CD14-positive monocyte (primary cell): ENCODE measurements at regions not wholly inside any gene's neighbourhood (a gene's known extent, or its start where the extent isn't known, plus 50 kb on each side); places are given as distances from the start of the nearest gene placed in this dataset.

Experiments
- DNase-seq, 3 donors: peaks; one replicate each; pipeline ENCODE4 v3.0.0-alpha.2; 2011 to 2022
- H2AFZ ChIP-seq: 2 replicates; pipeline ENCODE4 v1.6.0; 2012; ENCODE audit warnings: mild to moderate bottlenecking, low read depth, low read length, inconsistent platforms; ENCODE audit not compliant: insufficient read depth, poor library complexity, severe bottlenecking
- H3K27ac ChIP-seq, 2 donors: 1 replicate in 1 of 2; 2 replicates in 1 of 2; pipeline ENCODE4 v1.5.1; 2012 to 2013; ENCODE audit warnings: low read length in 2 of 2, control low read depth in 1 of 2, inconsistent platforms in 1 of 2, low read depth in 1 of 2, mild to moderate bottlenecking in 1 of 2
- H3K27me3 ChIP-seq, 2 donors: one replicate each; pipeline versions ENCODE4 v1.6.0 to v1.6.1; 2011 to 2013; ENCODE audit warnings: low read length in 2 of 2; ENCODE audit not compliant: control insufficient read depth in 2 of 2, insufficient read depth in 2 of 2
- H3K36me3 ChIP-seq, 2 donors: replicated peaks in 1 of 2; 1 replicate in 1 of 2; 2 replicates in 1 of 2; pipeline versions ENCODE4 v1.5.1 to v1.6.1; 2012 to 2013; ENCODE audit warnings: low read length in 2 of 2, control low read depth in 1 of 2, inconsistent platforms in 1 of 2, mild to moderate bottlenecking in 1 of 2; ENCODE audit not compliant: insufficient read depth in 2 of 2, control insufficient read depth in 1 of 2
- H3K4me1 ChIP-seq, 2 donors: 1 replicate in 1 of 2; 2 replicates in 1 of 2; pipeline versions ENCODE4 v1.5.1 to v1.6.1; 2012 to 2013; ENCODE audit warnings: low read length in 2 of 2, control low read depth in 1 of 2, inconsistent platforms in 1 of 2, mild to moderate bottlenecking in 1 of 2, moderate library complexity in 1 of 2; ENCODE audit not compliant: insufficient read depth in 2 of 2, control insufficient read depth in 1 of 2
- H3K4me2 ChIP-seq: replicated peaks from 2 replicates; pipeline ENCODE3; 2012; ENCODE audit warnings: low read length, moderate library complexity, mild to moderate bottlenecking; ENCODE audit not compliant: poor library complexity, severe bottlenecking; ENCODE audit errors: extremely low read depth
- H3K4me3 ChIP-seq, 3 experiments: fragments of 200-600 bp in 1 of 3; sonication (generic) in 1 of 3; replicated peaks in 1 of 3; 1 replicate in 2 of 3; 2 replicates in 1 of 3; pipeline ENCODE4 v1.5.1; 2011 to 2013; ENCODE audit warnings: low read length in 3 of 3, mild to moderate bottlenecking in 3 of 3, control low read depth in 2 of 3, low read depth in 2 of 3, inconsistent platforms in 1 of 3, moderate library complexity in 1 of 3
- H3K79me2 ChIP-seq: 2 replicates; pipeline ENCODE4 v1.6.0; 2012; ENCODE audit warnings: mild to moderate bottlenecking, control low read depth, inconsistent platforms, low read length, moderate library complexity; ENCODE audit not compliant: insufficient read depth
- H3K9ac ChIP-seq: 2 replicates; pipeline ENCODE4 v1.6.0; 2017; ENCODE audit warnings: low read length, mild to moderate bottlenecking; ENCODE audit not compliant: insufficient read depth, poor library complexity, severe bottlenecking
- H3K9me3 ChIP-seq, 2 donors: replicated peaks in 1 of 2; 1 replicate in 1 of 2; 2 replicates in 1 of 2; pipeline versions ENCODE4 v1.5.1 to v1.6.1; 2012 to 2013; ENCODE audit warnings: low read length in 2 of 2, control low read depth in 1 of 2; ENCODE audit not compliant: control insufficient read depth in 1 of 2, insufficient read depth in 1 of 2
- H4K20me1 ChIP-seq: 2 replicates; pipeline ENCODE4 v1.6.0; 2012; ENCODE audit warnings: mild to moderate bottlenecking, low read length, control low read depth, moderate library complexity; ENCODE audit not compliant: insufficient read depth
- H3K27ac Mint-ChIP-seq, 7 donors: one replicate each; pipeline ENCODE4 v1.8.0; 2020; ENCODE audit warnings: mild to moderate bottlenecking in 7 of 7, mixed read lengths in 7 of 7, moderate library complexity in 6 of 7, inconsistent platforms in 2 of 7
- H3K27me3 Mint-ChIP-seq, 3 donors: one replicate each; pipeline ENCODE4 v1.8.0; 2021 to 2022; ENCODE audit warnings: low read depth in 3 of 3, mild to moderate bottlenecking in 3 of 3, mixed read lengths in 3 of 3, moderate library complexity in 3 of 3, inconsistent platforms in 1 of 3
- H3K36me3 Mint-ChIP-seq, 2 donors: one replicate each; pipeline ENCODE4 v1.8.0; 2020; ENCODE audit warnings: mixed read lengths in 2 of 2, inconsistent platforms in 1 of 2, mild to moderate bottlenecking in 1 of 2
- H3K4me1 Mint-ChIP-seq: one replicate; pipeline ENCODE4 v1.8.0; 2020; ENCODE audit warnings: mild to moderate bottlenecking, mixed read lengths
- H3K4me3 Mint-ChIP-seq, 2 donors: one replicate each; pipeline ENCODE4 v1.8.0; 2020; ENCODE audit warnings: mild to moderate bottlenecking in 2 of 2, mixed read lengths in 2 of 2, moderate library complexity in 1 of 2
- H3K9me3 Mint-ChIP-seq, 7 donors: one replicate each; pipeline ENCODE4 v1.8.0; 2020 to 2022; ENCODE audit warnings: mixed read lengths in 7 of 7, mild to moderate bottlenecking in 6 of 7, moderate library complexity in 6 of 7, inconsistent platforms in 2 of 7
- WGBS: methylation state at CpG from one replicate; pipeline ENCODE4 v1.1.5; 2013; ENCODE audit warnings: missing lambda C conversion rate; ENCODE audit not compliant: insufficient coverage; 5-methylcytosine and 5-hydroxymethylcytosine counted together
- intact Hi-C, 2 donors: fragments of 100-400 bp; cut with micrococcal nuclease; formaldehyde crosslinking; loops; one replicate each; pipeline versions ENCODE4 v1.15.0 to v1.15.1; 2023
- TF ChIP-seq, protein P1 (sequence below): fragments of 200-600 bp; IDR thresholded peaks from one replicate; pipeline ENCODE4 v1.8.0; 2022; ENCODE audit warnings: antibody characterized with exemption, mild to moderate bottlenecking

DNA sequence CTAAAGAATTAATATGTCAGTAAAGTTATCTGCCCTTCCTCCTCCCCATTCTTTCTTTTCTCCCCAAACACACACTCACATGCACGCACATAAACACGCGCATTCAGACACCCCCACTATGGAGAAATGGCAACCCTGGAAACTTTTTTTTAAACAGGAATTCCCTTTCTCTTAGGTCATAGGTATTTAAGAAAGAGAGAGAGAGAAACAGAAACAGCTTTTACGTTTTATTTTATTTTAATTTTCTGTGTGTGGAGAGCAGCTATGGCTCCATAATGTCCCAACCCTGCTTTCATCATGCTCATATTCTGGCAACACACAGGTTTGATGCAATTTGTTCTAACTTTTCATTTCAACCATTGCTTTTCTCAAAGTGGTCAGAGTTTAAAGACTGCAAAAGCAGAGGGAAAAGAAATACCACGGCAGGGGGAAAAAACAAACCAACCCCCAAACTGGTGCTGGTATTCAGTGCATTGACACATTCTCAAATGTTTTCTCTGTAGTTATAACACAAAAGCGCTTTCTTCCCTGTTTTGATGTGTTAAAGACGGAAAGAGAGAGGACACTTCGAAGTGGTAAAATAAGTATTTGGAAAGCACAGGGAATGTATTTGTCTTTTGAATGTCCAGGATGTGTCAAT lies 126.0 kb upstream of the TMEM161B start:
- H3K4me3 Mint-ChIP-seq: no peak overlapping the region
- Histone ChIP-seq H3K4me1 (no peaks in the 10 kb centered on the region), H3K27ac (no peak overlapping the region), H2AFZ (no peak overlapping the region), H3K4me2 (no peak overlapping the region), H3K27me3 (no peaks in the 10 kb centered on the region), H3K9ac (no peak overlapping the region), H3K36me3 (no peaks in the 10 kb centered on the region), H3K79me2 (no peaks in the 10 kb centered on the region), H3K9me3 (no peaks in the 10 kb centered on the region), H4K20me1 (no peaks in the 10 kb centered on the region), H3K4me3 (no peak overlapping the region)
- H3K27me3 Mint-ChIP-seq: peaks cover 0 to 6% (median 5%) of the 10 kb centered on the region in 3 donors
- H3K27ac Mint-ChIP-seq: no peak overlapping the region
- intact Hi-C loops: no loop called here
- DNase-seq: no peak
- no CpG with 5 or more reads among the region's 8 CpGs for WGBS
- TF ChIP-seq, protein P1, sequence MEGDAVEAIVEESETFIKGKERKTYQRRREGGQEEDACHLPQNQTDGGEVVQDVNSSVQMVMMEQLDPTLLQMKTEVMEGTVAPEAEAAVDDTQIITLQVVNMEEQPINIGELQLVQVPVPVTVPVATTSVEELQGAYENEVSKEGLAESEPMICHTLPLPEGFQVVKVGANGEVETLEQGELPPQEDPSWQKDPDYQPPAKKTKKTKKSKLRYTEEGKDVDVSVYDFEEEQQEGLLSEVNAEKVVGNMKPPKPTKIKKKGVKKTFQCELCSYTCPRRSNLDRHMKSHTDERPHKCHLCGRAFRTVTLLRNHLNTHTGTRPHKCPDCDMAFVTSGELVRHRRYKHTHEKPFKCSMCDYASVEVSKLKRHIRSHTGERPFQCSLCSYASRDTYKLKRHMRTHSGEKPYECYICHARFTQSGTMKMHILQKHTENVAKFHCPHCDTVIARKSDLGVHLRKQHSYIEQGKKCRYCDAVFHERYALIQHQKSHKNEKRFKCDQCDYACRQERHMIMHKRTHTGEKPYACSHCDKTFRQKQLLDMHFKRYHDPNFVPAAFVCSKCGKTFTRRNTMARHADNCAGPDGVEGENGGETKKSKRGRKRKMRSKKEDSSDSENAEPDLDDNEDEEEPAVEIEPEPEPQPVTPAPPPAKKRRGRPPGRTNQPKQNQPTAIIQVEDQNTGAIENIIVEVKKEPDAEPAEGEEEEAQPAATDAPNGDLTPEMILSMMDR: no peak
- H3K4me1 Mint-ChIP-seq: no peaks in the 10 kb centered on the region
- H3K36me3 Mint-ChIP-seq: no peaks in the 10 kb centered on the region
- peaks cover 0 to 5% (median 1%) of the 10 kb centered on the region in 7 donors for H3K9me3 Mint-ChIP-seq

- no peaks in the 10 kb centered on the region for H3K4me1 Mint-ChIP-seq
- no peaks in the 10 kb centered on the region for H3K27me3 ChIP-seq
- intact Hi-C loops: no loop called here
- no peak overlapping the region for H2AFZ ChIP-seq
- no peaks in the 10 kb centered on the region for H3K9me3 ChIP-seq
- H3K4me3 ChIP-seq: no peak overlapping the region
- no peak overlapping the region for H3K4me3 Mint-ChIP-seq
- DNase-seq: no peak
- H3K27ac Mint-ChIP-seq: no peak overlapping the region
- no peaks in the 10 kb centered on the region for H3K79me2 ChIP-seq
- peaks cover 0 to 5% (median 1%) of the 10 kb centered on the region in 7 donors for H3K9me3 Mint-ChIP-seq
- H3K36me3 ChIP-seq: no peaks in the 10 kb centered on the region
- TF ChIP-seq, protein P1: no peak
- no peaks in the 10 kb centered on the region for H3K36me3 Mint-ChIP-seq
- H3K27ac ChIP-seq: no peak overlapping the region
- peaks cover 0 to 6% (median 5%) of the 10 kb centered on the region in 3 donors for H3K27me3 Mint-ChIP-seq
- no peak overlapping the region for H3K4me2 ChIP-seq
- no CpG with 5 or more reads among the region's 7 CpGs for WGBS
- H3K9ac ChIP-seq: no peak overlapping the region
- H4K20me1 ChIP-seq: no peaks in the 10 kb centered on the region
- no peaks in the 10 kb centered on the region for H3K4me1 ChIP-seq
These were observed 125.3 kb upstream of the TMEM161B start for GRCh38 chr5:88393716-88394535.
